Endodermal cell (in vitro differentiated cells): ENCODE measurements at regions not wholly inside any gene's neighbourhood (a gene's known extent, or its start where the extent isn't known, plus 50 kb on each side); places are given as distances from the start of the nearest gene placed in this dataset.
A peak's percentile ranks its signal among the peaks of the same experiment; 100 is the strongest.

Source experiments
- DNase-seq: peaks from one replicate; pipeline ENCODE4 v3.0.0-alpha.2; 2017
- H3K27ac ChIP-seq: 2 replicates; pipeline ENCODE4 v1.5.1; 2013; ENCODE audit warnings: mild to moderate bottlenecking, low read depth, low read length, moderate library complexity
- H3K27me3 ChIP-seq: 2 replicates; pipeline ENCODE4 v1.6.1; 2013; ENCODE audit warnings: mild to moderate bottlenecking, low read length, moderate library complexity; ENCODE audit not compliant: insufficient read depth, control insufficient read depth, poor library complexity, severe bottlenecking
- H3K36me3 ChIP-seq: 2 replicates; pipeline ENCODE4 v1.7.0; 2013; ENCODE audit warnings: mild to moderate bottlenecking, low read length, moderate library complexity; ENCODE audit not compliant: control insufficient read depth, insufficient read depth
- H3K4me1 ChIP-seq: one replicate; pipeline ENCODE4 v1.7.0; 2013; ENCODE audit warnings: low read length; ENCODE audit not compliant: control insufficient read depth, insufficient read depth
- H3K4me3 ChIP-seq: 2 replicates; pipeline ENCODE4 v1.5.1; 2013; ENCODE audit warnings: mild to moderate bottlenecking, low read length, moderate library complexity
- H3K9ac ChIP-seq: 2 replicates; pipeline ENCODE4 v1.6.1; 2013; ENCODE audit warnings: mild to moderate bottlenecking, low read length, moderate library complexity; ENCODE audit not compliant: poor library complexity, severe bottlenecking; ENCODE audit errors: extremely low read depth
- H3K9me3 ChIP-seq: 2 replicates; pipeline ENCODE4 v1.6.1; 2013; ENCODE audit warnings: mild to moderate bottlenecking, low read length, moderate library complexity; ENCODE audit not compliant: control insufficient read depth
- H3K27ac Mint-ChIP-seq: 2 replicates; pipeline ENCODE4 v1.8.0; 2020; ENCODE audit warnings: mixed read lengths
- H3K27me3 Mint-ChIP-seq: 2 replicates; pipeline ENCODE4 v1.8.0; 2021; ENCODE audit warnings: mild to moderate bottlenecking, mixed read lengths; ENCODE audit not compliant: insufficient read depth
- H3K36me3 Mint-ChIP-seq: 2 replicates; pipeline ENCODE4 v1.8.0; 2020; ENCODE audit warnings: low read depth, mixed read lengths
- H3K4me1 Mint-ChIP-seq: 2 replicates; pipeline ENCODE4 v1.8.0; 2020; ENCODE audit warnings: mixed read lengths
- H3K4me3 Mint-ChIP-seq: 2 replicates; pipeline ENCODE4 v1.8.0; 2020; ENCODE audit warnings: mild to moderate bottlenecking, moderate library complexity, mixed read lengths
- H3K9me3 Mint-ChIP-seq: 2 replicates; pipeline ENCODE4 v1.8.0; 2020; ENCODE audit warnings: mild to moderate bottlenecking, mixed read lengths
- WGBS, 2 experiments: methylation state at CpG; one replicate each; pipeline versions ENCODE4 v1.1.5 to v1.1.7; 2013; ENCODE audit warnings: missing lambda C conversion rate in 2 of 2, mixed read lengths in 1 of 2; ENCODE audit not compliant: insufficient coverage in 1 of 2, insufficient read length in 1 of 2; 5-methylcytosine and 5-hydroxymethylcytosine counted together
- TF ChIP-seq, protein P1 (sequence below): fragments of 200-600 bp; sonication (generic); conservative IDR thresholded peaks from 2 replicates; pipeline ENCODE4 v1.5.0; 2021; ENCODE audit warnings: antibody characterized with exemption, mild to moderate bottlenecking

DNA sequence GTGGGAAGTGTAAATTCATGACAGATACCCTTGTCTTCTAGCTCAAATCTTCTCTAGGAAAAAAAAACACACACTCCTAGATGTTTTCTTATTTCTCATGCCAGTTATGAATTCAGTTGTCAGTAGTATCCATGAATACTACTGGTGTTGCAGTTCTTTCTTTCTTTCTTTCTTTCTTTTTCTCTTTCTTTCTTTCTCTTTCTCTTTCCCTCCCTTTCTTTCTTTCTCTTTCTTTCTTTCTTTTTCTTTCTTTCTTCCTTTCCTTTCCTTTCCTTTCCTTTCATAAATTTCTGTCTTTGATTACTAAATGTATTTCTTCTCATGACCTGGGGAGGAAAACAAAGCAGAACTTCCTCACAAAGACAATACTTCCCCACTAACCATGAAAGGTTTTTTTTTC lies 253.8 kb downstream of the PCDH7 start:
- peaks cover 9% of the 10 kb centered on the region for H3K4me1 Mint-ChIP-seq
- H3K27me3 ChIP-seq: no peaks in the 10 kb centered on the region
- H3K4me3 Mint-ChIP-seq: no peak overlapping the region
- DNase-seq: no peak
- no peak overlapping the region for H3K4me3 ChIP-seq
- TF ChIP-seq, protein P1, sequence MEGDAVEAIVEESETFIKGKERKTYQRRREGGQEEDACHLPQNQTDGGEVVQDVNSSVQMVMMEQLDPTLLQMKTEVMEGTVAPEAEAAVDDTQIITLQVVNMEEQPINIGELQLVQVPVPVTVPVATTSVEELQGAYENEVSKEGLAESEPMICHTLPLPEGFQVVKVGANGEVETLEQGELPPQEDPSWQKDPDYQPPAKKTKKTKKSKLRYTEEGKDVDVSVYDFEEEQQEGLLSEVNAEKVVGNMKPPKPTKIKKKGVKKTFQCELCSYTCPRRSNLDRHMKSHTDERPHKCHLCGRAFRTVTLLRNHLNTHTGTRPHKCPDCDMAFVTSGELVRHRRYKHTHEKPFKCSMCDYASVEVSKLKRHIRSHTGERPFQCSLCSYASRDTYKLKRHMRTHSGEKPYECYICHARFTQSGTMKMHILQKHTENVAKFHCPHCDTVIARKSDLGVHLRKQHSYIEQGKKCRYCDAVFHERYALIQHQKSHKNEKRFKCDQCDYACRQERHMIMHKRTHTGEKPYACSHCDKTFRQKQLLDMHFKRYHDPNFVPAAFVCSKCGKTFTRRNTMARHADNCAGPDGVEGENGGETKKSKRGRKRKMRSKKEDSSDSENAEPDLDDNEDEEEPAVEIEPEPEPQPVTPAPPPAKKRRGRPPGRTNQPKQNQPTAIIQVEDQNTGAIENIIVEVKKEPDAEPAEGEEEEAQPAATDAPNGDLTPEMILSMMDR: no peak
- H3K4me1 ChIP-seq: no peaks in the 10 kb centered on the region
- peak overlapping the region; percentile 10 for H3K27ac ChIP-seq
- no peaks in the 10 kb centered on the region for H3K36me3 ChIP-seq
- H3K27ac Mint-ChIP-seq: no peak overlapping the region
- H3K9ac ChIP-seq: no peak overlapping the region
- H3K27me3 Mint-ChIP-seq: no peaks in the 10 kb centered on the region
- no peaks in the 10 kb centered on the region for H3K9me3 ChIP-seq
- no peaks in the 10 kb centered on the region for H3K9me3 Mint-ChIP-seq
- H3K36me3 Mint-ChIP-seq: peaks cover 3% of the 10 kb centered on the region

DNA sequence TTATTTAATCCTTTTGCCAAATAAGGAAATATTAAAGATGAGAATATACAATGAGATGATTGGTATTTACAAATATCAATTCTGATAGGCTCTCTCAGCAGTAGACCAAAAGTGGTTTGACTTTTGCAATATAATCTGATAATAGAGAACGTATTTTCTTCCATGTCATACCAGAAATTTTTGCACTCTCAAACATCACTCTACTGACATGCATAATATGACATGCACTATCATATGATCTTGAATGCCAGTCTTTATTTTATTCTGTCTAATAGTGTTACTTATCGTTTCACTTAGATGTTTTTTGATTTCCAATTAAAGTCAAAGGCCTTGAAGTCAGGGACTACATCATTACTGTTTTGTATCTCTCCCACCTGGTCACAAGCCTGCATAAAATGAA lies 259.2 kb downstream of the PCDH7 start:
- H3K36me3 ChIP-seq: no peaks in the 10 kb centered on the region
- no peaks in the 10 kb centered on the region for H3K27me3 Mint-ChIP-seq
- no peaks in the 10 kb centered on the region for H3K4me1 ChIP-seq
- H3K4me3 ChIP-seq: no peak overlapping the region
- H3K36me3 Mint-ChIP-seq: no peaks in the 10 kb centered on the region
- H3K27ac Mint-ChIP-seq: no peak overlapping the region
- no peaks in the 10 kb centered on the region for H3K9me3 ChIP-seq
- no peaks in the 10 kb centered on the region for H3K4me1 Mint-ChIP-seq
- no peak overlapping the region for H3K27ac ChIP-seq
- H3K4me3 Mint-ChIP-seq: no peak overlapping the region
- TF ChIP-seq, protein P1: no peak
- WGBS, 2 experiments: 71 to 93% methylated on average over 1 to 2 of the region's 2 CpGs
- no peaks in the 10 kb centered on the region for H3K27me3 ChIP-seq
- no peak overlapping the region for H3K9ac ChIP-seq
- no peaks in the 10 kb centered on the region for H3K9me3 Mint-ChIP-seq
- no peak for DNase-seq

DNA sequence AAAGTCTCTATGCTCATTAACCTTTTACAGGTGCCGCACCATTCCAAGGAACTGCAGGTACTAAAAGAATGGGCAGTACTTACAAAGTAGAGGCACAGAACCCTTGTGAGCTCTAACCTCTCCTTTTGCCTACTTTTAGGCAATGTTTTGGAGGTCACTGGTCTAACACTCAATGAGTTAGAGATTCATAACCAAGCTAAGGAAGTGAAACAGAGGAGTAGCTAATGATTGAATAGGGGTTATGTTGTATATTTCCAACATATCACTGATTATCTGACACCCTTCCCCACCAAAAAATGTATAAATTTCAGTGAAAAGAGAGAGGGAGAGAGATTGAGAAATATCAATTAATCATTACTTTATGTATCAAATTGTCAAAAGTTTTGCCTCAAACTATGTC lies 269.3 kb downstream of the PCDH7 start:
- Histone ChIP-seq H3K9ac (no peak overlapping the region), H3K27me3 (no peaks in the 10 kb centered on the region), H3K27ac (no peak overlapping the region), H3K4me3 (no peak overlapping the region), H3K9me3 (no peaks in the 10 kb centered on the region), H3K36me3 (no peaks in the 10 kb centered on the region), H3K4me1 (no peaks in the 10 kb centered on the region)
- Mint-ChIP-seq H3K4me3 (no peak overlapping the region), H3K27ac (no peak overlapping the region), H3K36me3 (peaks cover 32% of the 10 kb centered on the region), H3K4me1 (no peaks in the 10 kb centered on the region), H3K9me3 (peaks cover 3% of the 10 kb centered on the region), H3K27me3 (no peaks in the 10 kb centered on the region)
- 92 to 100% methylated on average over 1 of the region's 1 CpG for WGBS, 2 experiments
- TF ChIP-seq, protein P1: no peak
- DNase-seq: no peak
